MCF 10A (cell line): ENCODE measurements at regions not wholly inside any gene's neighbourhood (a gene's known extent, or its start where the extent isn't known, plus 50 kb on each side); places are given as distances from the start of the nearest gene placed in this dataset.
"Not testable (repeated sequence)": the region's sequence is repeated elsewhere in the genome, so short reads cannot be mapped to it uniquely, and the experiment has no call there.

Experiments used
- BruUV-seq: library from RNA; stranded (reverse); fragments of 400-500 nt; replicated peaks from 2 replicates; lab custom pipeline; 2021; lab: Mats Ljungman, UMichigan
- CTCF ChIA-PET: fragments of 300-600 bp; sonication (Branson Sonifier 250); formaldehyde crosslinking; extraction: SDS; loops from one replicate; lab custom pipeline; 2021; ENCODE audit warnings: antibody characterized with exemption, inconsistent platforms; lab: Yijun Ruan, JAX
- POLR2A ChIA-PET: fragments of 300-600, 350-650 bp; sonication (Branson Sonifier 250); formaldehyde crosslinking; extraction: SDS; loops from one replicate; lab custom pipeline; 2020; ENCODE audit warnings: antibody characterized with exemption, inconsistent platforms; lab: Yijun Ruan, JAX
- DNase-seq: peaks from one replicate; pipeline ENCODE4 v3.0.0-alpha.2; 2018; ENCODE audit not compliant: unreplicated experiment
- H3K27ac Mint-ChIP-seq: one replicate; pipeline ENCODE4 v1.8.0; 2022; ENCODE audit warnings: mild to moderate bottlenecking, low read depth, mixed read lengths; ENCODE audit not compliant: unreplicated experiment
- H3K27me3 Mint-ChIP-seq: one replicate; pipeline ENCODE4 v1.8.0; 2022; ENCODE audit warnings: mixed read lengths; ENCODE audit not compliant: insufficient read depth, unreplicated experiment
- H3K36me3 Mint-ChIP-seq: one replicate; pipeline ENCODE4 v1.8.0; 2022; ENCODE audit warnings: mild to moderate bottlenecking, moderate library complexity, mixed read lengths; ENCODE audit not compliant: insufficient read depth, unreplicated experiment
- H3K4me1 Mint-ChIP-seq: one replicate; pipeline ENCODE4 v1.8.0; 2022; ENCODE audit warnings: mixed read lengths; ENCODE audit not compliant: insufficient read depth, unreplicated experiment
- H3K4me3 Mint-ChIP-seq: one replicate; pipeline ENCODE4 v1.8.0; 2022; ENCODE audit warnings: mild to moderate bottlenecking, moderate library complexity, mixed read lengths; ENCODE audit not compliant: unreplicated experiment
- H3K9me3 Mint-ChIP-seq: one replicate; pipeline ENCODE4 v1.8.0; 2022; ENCODE audit warnings: mixed read lengths; ENCODE audit not compliant: unreplicated experiment
- CTCF ChIP-seq: fragments of 200-600 bp; IDR thresholded peaks from one replicate; pipeline ENCODE4 v1.8.0; 2022; ENCODE audit warnings: antibody characterized with exemption, mild to moderate bottlenecking; ENCODE audit not compliant: unreplicated experiment
- intact Hi-C: fragments of 100-400 bp; cut with micrococcal nuclease; formaldehyde crosslinking; loops from 2 replicates; pipeline ENCODE4 v1.14.1; 2022

DNA sequence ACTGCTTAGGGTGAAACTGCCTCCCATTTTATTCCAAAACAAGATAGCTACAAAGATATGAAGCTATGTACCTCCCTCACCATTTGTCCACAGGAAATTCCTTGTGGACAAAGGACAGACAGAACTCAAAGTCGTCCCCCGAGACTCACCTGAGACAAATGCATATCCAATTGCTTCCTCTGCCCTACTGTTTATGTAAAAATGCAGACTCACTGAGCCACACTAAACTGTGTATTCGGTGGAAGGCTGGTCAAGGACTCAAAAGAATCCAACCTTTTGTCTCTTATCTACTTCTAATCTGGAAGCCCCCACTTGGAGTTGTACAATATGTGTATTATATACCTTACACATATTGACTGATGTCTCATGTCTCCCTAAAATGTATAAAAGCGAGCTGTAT lies 288.0 kb upstream of the ERCC4 start:
- intact Hi-C loops = no loop called here
- no TSS peak for BruUV-seq
- ChIA-PET POLR2A (no interaction called here), CTCF (interaction anchor here (0.7 kb wide), 1 partner anchor 13 kb away, joined by 4 read pairs; no protein-coding TSS in a partner anchor)
- no peak overlapping the region for H3K4me3 Mint-ChIP-seq
- no peaks in the 10 kb centered on the region for H3K27me3 Mint-ChIP-seq
- H3K9me3 Mint-ChIP-seq = peaks cover 12% of the 10 kb centered on the region
- no peak for DNase-seq
- H3K36me3 Mint-ChIP-seq = no peaks in the 10 kb centered on the region
- no peak for TF ChIP-seq CTCF
- no peaks in the 10 kb centered on the region for H3K4me1 Mint-ChIP-seq
- no peak overlapping the region for H3K27ac Mint-ChIP-seq

GRCh38 chr16:13632504-13632903 lies 287.4 kb upstream of the ERCC4 start:
- not testable (repeated sequence) for DNase-seq

DNA sequence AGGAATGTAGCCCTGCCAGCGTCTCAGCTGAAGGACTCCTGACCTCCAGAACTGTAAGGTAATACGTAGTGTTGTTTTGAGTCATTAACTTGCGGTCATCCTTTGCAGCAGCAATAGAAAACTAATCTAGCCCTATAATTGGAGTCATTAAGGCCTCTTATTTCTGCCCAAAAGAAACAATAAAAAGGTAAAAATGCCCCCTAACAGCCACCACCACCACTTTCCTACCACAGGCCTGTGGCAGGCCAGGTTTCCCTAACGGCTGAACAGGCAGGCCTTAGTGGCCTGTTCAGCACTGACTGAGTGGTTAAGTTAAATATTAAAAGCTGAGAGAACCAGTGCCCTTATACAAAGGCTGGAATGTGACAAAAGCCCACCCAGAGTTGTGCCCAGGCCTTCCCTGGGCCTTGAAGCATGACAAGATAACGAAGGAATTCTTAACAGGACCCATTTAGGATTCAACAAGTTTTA lies 286.5 kb upstream of the ERCC4 start:
- Mint-ChIP-seq H3K27me3 (no peaks in the 10 kb centered on the region), H3K4me1 (no peaks in the 10 kb centered on the region), H3K36me3 (no peaks in the 10 kb centered on the region), H3K27ac (no peak overlapping the region), H3K4me3 (no peak overlapping the region), H3K9me3 (peaks cover 17% of the 10 kb centered on the region)
- no TSS peak for BruUV-seq
- CTCF ChIA-PET = no interaction called here
- no peak for TF ChIP-seq CTCF
- POLR2A ChIA-PET = no interaction called here
- intact Hi-C loops = no loop called here
- no peak for DNase-seq

More at GRCh38 chr16:13632504-13632903, 287.4 kb upstream of the ERCC4 start:
- H3K36me3 Mint-ChIP-seq, H3K4me3 Mint-ChIP-seq, CTCF ChIA-PET, POLR2A ChIA-PET, H3K4me1 Mint-ChIP-seq, intact Hi-C loops, BruUV-seq, H3K27me3 Mint-ChIP-seq, H3K27ac Mint-ChIP-seq: not testable (repeated sequence)
- peaks cover 12% of the 10 kb centered on the region for H3K9me3 Mint-ChIP-seq

GRCh38 chr16:13634253-13634652 lies 285.7 kb upstream of the ERCC4 start:
- H3K27me3 Mint-ChIP-seq = no peaks in the 10 kb centered on the region
- H3K4me1 Mint-ChIP-seq = no peaks in the 10 kb centered on the region
- intact Hi-C loops = no loop called here
- DNase-seq = no peak
- H3K4me3 Mint-ChIP-seq = no peak overlapping the region
- no peak overlapping the region for H3K27ac Mint-ChIP-seq
- CTCF ChIA-PET = no interaction called here
- POLR2A ChIA-PET = no interaction called here
- no TSS peak for BruUV-seq
- no peak for TF ChIP-seq CTCF
- peaks cover 20% of the 10 kb centered on the region for H3K9me3 Mint-ChIP-seq
- no peaks in the 10 kb centered on the region for H3K36me3 Mint-ChIP-seq

DNA sequence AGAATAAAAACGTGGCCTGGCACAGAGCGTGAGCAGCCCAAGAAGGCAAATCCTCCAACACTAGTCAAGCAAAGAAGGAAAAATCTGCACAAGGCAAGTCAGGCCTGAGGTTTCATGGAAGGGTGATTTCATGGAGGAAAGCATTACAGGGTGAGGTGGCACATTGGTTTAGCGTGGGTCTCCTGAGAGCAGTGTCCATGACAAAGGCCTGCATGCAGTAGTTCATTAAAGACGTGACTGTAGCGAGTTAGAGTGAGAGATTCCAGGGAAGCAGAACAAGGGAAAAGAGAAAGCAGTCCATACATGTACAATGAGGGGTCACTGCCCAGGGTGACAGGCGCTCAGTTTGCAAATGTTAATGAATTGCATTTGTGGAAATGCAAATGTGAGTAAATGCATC lies 285.0 kb upstream of the ERCC4 start:
- no peak overlapping the region for H3K4me3 Mint-ChIP-seq
- H3K4me1 Mint-ChIP-seq = no peaks in the 10 kb centered on the region
- no peak for TF ChIP-seq CTCF
- ChIA-PET POLR2A (no interaction called here), CTCF (no interaction called here)
- no peak overlapping the region for H3K27ac Mint-ChIP-seq
- no peaks in the 10 kb centered on the region for H3K27me3 Mint-ChIP-seq
- peaks cover 20% of the 10 kb centered on the region for H3K9me3 Mint-ChIP-seq
- no TSS peak for BruUV-seq
- no peaks in the 10 kb centered on the region for H3K36me3 Mint-ChIP-seq
- intact Hi-C loops = no loop called here
- DNase-seq = no peak
